DND-41 (cell line): ENCODE measurements at regions not wholly inside any gene's neighbourhood (a gene's known extent, or its start where the extent isn't known, plus 50 kb on each side); places are given as distances from the start of the nearest gene placed in this dataset.

ENCODE experiments used
- ATAC-seq: fragments of 200-7000 bp; cut with Tn5 transposase; 3 replicates; pipeline ENCODE4 v1.9.1; 2021; ENCODE audit warnings: low read depth; ENCODE audit not compliant: insufficient read depth
- DNase-seq: peaks from one replicate; pipeline ENCODE4 v3.0.0-alpha.2; 2020
- H2AFZ ChIP-seq: 2 replicates; pipeline ENCODE4 v1.6.0; 2012; ENCODE audit warnings: low read depth, low read length
- H3K27ac ChIP-seq: 2 replicates; pipeline ENCODE4 v1.5.1; 2012; ENCODE audit warnings: low read length, inconsistent platforms
- H3K27me3 ChIP-seq: fragments of 200-600 bp; sonication (generic); 2 replicates; pipeline ENCODE4 v1.6.0; 2012; ENCODE audit warnings: low read length, mild to moderate bottlenecking, inconsistent platforms; ENCODE audit not compliant: insufficient read depth, poor library complexity
- H3K36me3 ChIP-seq: 2 replicates; pipeline ENCODE4 v1.5.1; 2012; ENCODE audit warnings: low read length, inconsistent platforms; ENCODE audit not compliant: insufficient read depth
- H3K4me1 ChIP-seq: 2 replicates; pipeline ENCODE4 v1.5.1; 2012; ENCODE audit warnings: mild to moderate bottlenecking, low read length; ENCODE audit not compliant: insufficient read depth
- H3K4me2 ChIP-seq: 2 replicates; pipeline ENCODE4 v1.6.0; 2012; ENCODE audit warnings: mild to moderate bottlenecking, moderate library complexity, low read length, inconsistent platforms; ENCODE audit not compliant: insufficient read depth
- H3K4me3 ChIP-seq, 2 experiments: fragments of 200-600 bp in 1 of 2; shearing (Covaris generic) in 1 of 2; 2 replicates each; pipeline ENCODE4 v1.5.1; 2012 to 2016; ENCODE audit warnings: inconsistent platforms in 2 of 2, low read length in 2 of 2, mild to moderate bottlenecking in 2 of 2, low read depth in 1 of 2, moderate library complexity in 1 of 2
- H3K79me2 ChIP-seq: 2 replicates; pipeline ENCODE4 v1.6.0; 2012; ENCODE audit warnings: low read length, inconsistent platforms; ENCODE audit not compliant: insufficient read depth
- H3K9ac ChIP-seq: 2 replicates; pipeline ENCODE4 v1.6.0; 2012; ENCODE audit warnings: low read depth, mild to moderate bottlenecking, inconsistent platforms, low read length, moderate library complexity
- H3K9me3 ChIP-seq: 2 replicates; pipeline ENCODE4 v1.5.1; 2012; ENCODE audit warnings: low read length, moderate library complexity, mild to moderate bottlenecking, inconsistent platforms; ENCODE audit not compliant: insufficient read depth, severe bottlenecking
- H4K20me1 ChIP-seq: 2 replicates; pipeline ENCODE4 v1.6.0; 2012; ENCODE audit warnings: low read length; ENCODE audit not compliant: insufficient read depth
- CTCF ChIP-seq: IDR thresholded peaks from 2 replicates; pipeline ENCODE4 v1.5.1; 2012; ENCODE audit warnings: borderline replicate concordance, low read length, moderate library complexity, mild to moderate bottlenecking; ENCODE audit not compliant: poor library complexity, severe bottlenecking; ENCODE audit errors: extremely low read depth
- EZH2 ChIP-seq: IDR thresholded peaks from 3 replicates; pipeline ENCODE4 v1.6.1; 2012; ENCODE audit warnings: borderline replicate concordance, low read depth, mild to moderate bottlenecking, moderate library complexity, low read length, inconsistent platforms; ENCODE audit not compliant: severe bottlenecking

GRCh38 chr2:70036290-70036689 lies 51.0 kb upstream of the PCBP1 start:
- H3K79me2 ChIP-seq, result no peaks in the 10 kb centered on the region
- no peak overlapping the region for H2AFZ ChIP-seq
- H3K36me3 ChIP-seq, result no peaks in the 10 kb centered on the region
- peaks cover 44% of the 10 kb centered on the region for H3K4me1 ChIP-seq
- H3K27ac ChIP-seq, result peak overlapping the region; percentile 20
- no peak for TF ChIP-seq CTCF
- no peak for TF ChIP-seq EZH2
- no peaks in the 10 kb centered on the region for H3K9me3 ChIP-seq
- no peaks in the 10 kb centered on the region for H4K20me1 ChIP-seq
- H3K27me3 ChIP-seq, result no peaks in the 10 kb centered on the region
- DNase-seq (no peak), ATAC-seq (no peak)
- no peak overlapping the region for H3K4me3 ChIP-seq
- H3K9ac ChIP-seq, result no peak overlapping the region
- H3K4me2 ChIP-seq, result no peak overlapping the region

- Histone ChIP-seq H3K27me3 (no peaks in the 10 kb centered on the region), H3K4me2 (peak overlapping the region; percentile 44), H3K27ac (peak overlapping the region; percentile 84), H4K20me1 (no peaks in the 10 kb centered on the region), H3K79me2 (no peaks in the 10 kb centered on the region), H3K36me3 (no peaks in the 10 kb centered on the region), H3K4me1 (peaks cover 44% of the 10 kb centered on the region), H2AFZ (no peak overlapping the region), H3K4me3 (no peak overlapping the region), H3K9ac (peak overlapping the region; percentile 42), H3K9me3 (no peaks in the 10 kb centered on the region)
- DNase-seq, result no peak
- TF ChIP-seq CTCF (no peak), EZH2 (no peak)
- peak; percentile 31 for ATAC-seq
Measured at GRCh38 chr2:70035344-70035844, 51.9 kb upstream of the PCBP1 start.

- Histone ChIP-seq H3K4me3 (no peak overlapping the region), H3K4me1 (peaks cover 42% of the 10 kb centered on the region), H3K27ac (no peak overlapping the region; the same call in 1 of the 2 replicates), H3K4me2 (no peak overlapping the region), H3K36me3 (no peaks in the 10 kb centered on the region), H4K20me1 (no peaks in the 10 kb centered on the region), H3K9me3 (no peaks in the 10 kb centered on the region), H3K79me2 (no peaks in the 10 kb centered on the region), H3K9ac (no peak overlapping the region), H2AFZ (no peak overlapping the region), H3K27me3 (no peaks in the 10 kb centered on the region)
- TF ChIP-seq CTCF, result no peak
- no peak for TF ChIP-seq EZH2
- ATAC-seq (no peak), DNase-seq (no peak)
Measured at GRCh38 chr2:70030724-70031420, 56.4 kb upstream of the PCBP1 start.
